Fibroblast of pulmonary artery (primary cell): ENCODE measurements at regions not wholly inside any gene's neighbourhood (a gene's known extent, or its start where the extent isn't known, plus 50 kb on each side); places are given as distances from the start of the nearest gene placed in this dataset.

Experiments
- DNase-seq: peaks from one replicate; pipeline ENCODE4 v3.0.0-alpha.2; 2010; ENCODE audit warnings: low read depth
- H3K4me3 ChIP-seq: replicated peaks from 2 replicates; pipeline ENCODE4 v1.5.1; 2011; ENCODE audit warnings: low read depth, mild to moderate bottlenecking, control low read depth, low read length, moderate library complexity
- TF ChIP-seq, protein P1 (sequence below): IDR thresholded peaks from 2 replicates; pipeline ENCODE4 v1.5.1; 2011; ENCODE audit warnings: mild to moderate bottlenecking, control low read depth, low read length, inconsistent platforms; ENCODE audit errors: missing control alignments

DNA sequence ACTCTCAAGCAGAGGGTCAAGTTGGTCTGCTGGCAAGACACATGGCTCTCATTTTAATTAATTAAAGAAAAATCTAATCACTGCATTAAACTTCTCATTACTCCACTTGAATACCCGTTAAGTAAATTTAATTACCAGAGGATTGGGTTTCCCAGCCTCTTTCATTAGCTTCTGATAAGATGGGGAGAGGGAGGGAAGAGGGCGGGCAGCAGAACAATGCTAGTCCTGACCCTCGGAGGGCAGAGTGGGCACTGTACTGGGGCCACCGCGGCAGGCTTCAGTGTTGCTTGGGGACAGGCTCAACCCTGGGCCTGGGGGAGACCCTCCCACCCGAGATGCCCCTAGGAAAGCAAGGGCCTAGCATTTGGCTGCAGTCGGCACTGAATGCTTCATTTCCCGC lies 55.6 kb upstream of the LINGO1 start:
- TF ChIP-seq, protein P1, sequence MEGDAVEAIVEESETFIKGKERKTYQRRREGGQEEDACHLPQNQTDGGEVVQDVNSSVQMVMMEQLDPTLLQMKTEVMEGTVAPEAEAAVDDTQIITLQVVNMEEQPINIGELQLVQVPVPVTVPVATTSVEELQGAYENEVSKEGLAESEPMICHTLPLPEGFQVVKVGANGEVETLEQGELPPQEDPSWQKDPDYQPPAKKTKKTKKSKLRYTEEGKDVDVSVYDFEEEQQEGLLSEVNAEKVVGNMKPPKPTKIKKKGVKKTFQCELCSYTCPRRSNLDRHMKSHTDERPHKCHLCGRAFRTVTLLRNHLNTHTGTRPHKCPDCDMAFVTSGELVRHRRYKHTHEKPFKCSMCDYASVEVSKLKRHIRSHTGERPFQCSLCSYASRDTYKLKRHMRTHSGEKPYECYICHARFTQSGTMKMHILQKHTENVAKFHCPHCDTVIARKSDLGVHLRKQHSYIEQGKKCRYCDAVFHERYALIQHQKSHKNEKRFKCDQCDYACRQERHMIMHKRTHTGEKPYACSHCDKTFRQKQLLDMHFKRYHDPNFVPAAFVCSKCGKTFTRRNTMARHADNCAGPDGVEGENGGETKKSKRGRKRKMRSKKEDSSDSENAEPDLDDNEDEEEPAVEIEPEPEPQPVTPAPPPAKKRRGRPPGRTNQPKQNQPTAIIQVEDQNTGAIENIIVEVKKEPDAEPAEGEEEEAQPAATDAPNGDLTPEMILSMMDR = no peak
- no peak for DNase-seq
- no peak overlapping the region for H3K4me3 ChIP-seq

DNA sequence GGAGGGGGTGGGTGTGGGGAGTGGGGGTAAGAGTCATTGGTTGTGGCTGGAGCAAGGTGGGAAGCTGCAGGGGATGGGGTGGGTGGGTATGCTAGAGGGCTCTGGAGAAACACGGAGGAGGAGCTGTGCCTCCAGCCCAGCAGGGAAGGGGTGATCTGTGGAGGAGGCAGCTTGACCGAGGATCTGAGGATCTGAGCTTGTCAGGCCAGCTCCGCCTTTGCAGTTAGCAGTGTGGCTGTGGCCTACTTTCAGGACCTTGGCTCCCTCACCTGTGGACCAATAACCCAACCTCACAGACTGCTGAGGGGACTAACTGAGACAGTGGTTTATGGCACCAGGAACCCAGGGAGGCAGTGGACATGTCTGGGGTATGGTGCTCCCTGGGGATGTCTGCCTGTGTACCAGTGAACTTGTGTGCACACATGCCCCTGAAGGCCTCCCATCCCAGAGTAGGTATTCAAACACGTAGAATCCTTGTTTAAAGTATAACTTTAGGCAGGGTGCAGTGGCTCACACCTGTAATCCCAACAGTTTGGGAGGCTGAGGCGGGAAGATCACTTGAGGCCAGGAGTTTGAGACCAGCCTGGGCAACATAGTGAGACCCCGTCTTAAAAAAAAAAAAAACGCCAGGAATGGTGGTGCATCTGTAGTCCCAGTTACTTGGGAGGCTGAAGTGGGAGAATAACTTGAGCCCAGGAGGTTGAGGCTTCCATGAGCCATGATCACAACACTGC lies 52.5 kb upstream of the LINGO1 start:
- no peak for DNase-seq
- TF ChIP-seq, protein P1 = no peak
- H3K4me3 ChIP-seq = no peak overlapping the region

DNA sequence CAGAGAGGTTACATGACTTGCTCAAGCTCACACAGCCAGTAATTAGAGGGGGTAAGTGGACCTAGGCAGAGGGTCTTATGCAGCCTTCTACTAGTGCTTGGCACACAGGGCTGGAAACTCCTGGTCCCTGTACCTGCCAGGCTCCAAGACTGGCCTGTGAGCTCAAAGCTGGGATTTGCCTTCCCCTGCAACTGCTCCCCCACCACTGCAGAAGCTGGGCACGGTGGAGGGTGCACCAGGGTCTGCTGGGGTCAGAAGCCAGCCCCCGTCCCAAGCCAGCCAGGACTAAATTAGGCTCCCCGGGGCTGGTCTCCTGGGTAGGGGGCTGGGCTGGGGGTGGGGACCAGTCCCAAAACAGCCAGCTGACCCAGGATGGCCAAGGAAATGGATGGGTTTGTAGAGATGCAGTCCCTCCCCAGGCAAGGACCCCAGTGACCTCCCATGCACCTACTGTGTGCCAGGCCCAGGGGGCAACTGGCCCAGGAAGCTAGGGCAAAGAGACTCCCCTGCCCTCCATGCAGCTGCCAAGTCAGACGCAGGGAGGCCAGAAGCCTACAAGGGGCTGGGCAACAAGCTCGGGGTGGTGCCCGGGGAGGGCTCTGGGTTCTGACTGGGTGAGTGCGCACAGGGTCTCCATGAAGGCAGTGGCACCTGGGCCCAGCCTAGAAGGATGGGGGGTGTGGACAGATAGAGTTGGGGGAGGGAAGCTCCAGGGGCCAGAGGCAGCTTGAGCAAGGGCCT lies 51.8 kb upstream of the LINGO1 start:
- DNase-seq = no peak
- TF ChIP-seq, protein P1 = no peak

DNA sequence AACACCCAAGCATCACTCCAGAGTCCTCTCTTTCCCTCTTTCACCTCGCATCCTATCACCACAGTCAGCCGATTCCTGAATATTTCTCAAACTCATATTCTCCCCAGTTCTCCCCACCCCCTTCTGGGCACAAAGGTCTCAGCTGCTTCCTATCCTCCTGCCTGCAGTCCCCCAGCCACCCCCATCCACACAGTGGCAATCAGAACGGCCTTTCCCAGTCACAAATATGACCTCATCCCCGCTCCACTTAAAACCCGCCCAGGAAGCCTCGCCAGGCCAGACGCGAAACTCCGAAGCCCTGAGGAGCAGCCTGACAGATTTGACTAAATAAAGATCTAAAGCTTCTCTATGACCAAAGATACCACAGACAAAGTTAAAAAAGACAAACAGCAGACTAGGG lies 49.9 kb upstream of the LINGO1 start:
- H3K4me3 ChIP-seq = no peak overlapping the region
- DNase-seq = no peak
- TF ChIP-seq, protein P1 = no peak

More for the DNA sequence above, 51.8 kb upstream of the LINGO1 start:
- H3K4me3 ChIP-seq = no peak overlapping the region
